GM19397 (cell line): ENCODE measurements at regions not wholly inside any gene's neighbourhood (a gene's known extent, or its start where the extent isn't known, plus 50 kb on each side); places are given as distances from the start of the nearest gene placed in this dataset.

ENCODE experiments used
- ATAC-seq: cut with Tn5 transposase; IDR thresholded peaks from one replicate; pipeline ENCODE4 v1.9.1; 2021; ENCODE audit warnings: mild to moderate bottlenecking, moderate library complexity; ENCODE audit not compliant: unreplicated experiment

- no peak for ATAC-seq
Observed at GRCh38 chr13:59464926-59465325, 698.8 kb downstream of the DIAPH3 start.

GRCh38 chr13:59468396-59468795, 695.3 kb downstream of the DIAPH3 start:
- no peak for ATAC-seq

- no peak for ATAC-seq
Observed at GRCh38 chr13:59471106-59471505, 692.6 kb downstream of the DIAPH3 start.

GRCh38 chr13:59472134-59472533, 691.6 kb downstream of the DIAPH3 start:
- no peak for ATAC-seq

- ATAC-seq = no peak
Observed at GRCh38 chr13:59474696-59475095, 689.0 kb downstream of the DIAPH3 start.

- ATAC-seq = no peak
Observed at GRCh38 chr13:59475911-59476310, 687.8 kb downstream of the DIAPH3 start.

- ATAC-seq = no peak
Observed at GRCh38 chr13:59476366-59476765, 687.4 kb downstream of the DIAPH3 start.

- no peak for ATAC-seq
Observed at GRCh38 chr13:59477011-59477410, 686.7 kb downstream of the DIAPH3 start.

- no peak for ATAC-seq
Observed at GRCh38 chr13:59478908-59479307, 684.8 kb downstream of the DIAPH3 start.

GRCh38 chr13:59479629-59480028, 684.1 kb downstream of the DIAPH3 start:
- ATAC-seq = no peak

GRCh38 chr13:59480396-59481259, 683.1 kb downstream of the DIAPH3 start:
- ATAC-seq = no peak

- ATAC-seq = no peak
Observed at GRCh38 chr13:59483501-59484145, 680.1 kb downstream of the DIAPH3 start.

- no peak for ATAC-seq
Observed at GRCh38 chr13:59487883-59488282, 675.8 kb downstream of the DIAPH3 start.

- no peak for ATAC-seq
Observed at GRCh38 chr13:59488436-59488835, 675.3 kb downstream of the DIAPH3 start.

- no peak for ATAC-seq
Observed at GRCh38 chr13:59490651-59491050, 673.1 kb downstream of the DIAPH3 start.

- no peak for ATAC-seq
Observed at GRCh38 chr13:59492030-59492636, 671.6 kb downstream of the DIAPH3 start.

- ATAC-seq = no peak
Observed at GRCh38 chr13:59493436-59493965, 670.2 kb downstream of the DIAPH3 start.

- no peak for ATAC-seq
Observed at GRCh38 chr13:59494151-59494550, 669.6 kb downstream of the DIAPH3 start.

GRCh38 chr13:59494560-59494970, 669.2 kb downstream of the DIAPH3 start:
- no peak for ATAC-seq

- ATAC-seq = no peak
Observed at GRCh38 chr13:59495299-59495698, 668.4 kb downstream of the DIAPH3 start.

GRCh38 chr13:59495936-59496512, 667.7 kb downstream of the DIAPH3 start:
- ATAC-seq = no peak
